SK-N-SH treated with all-trans-retinoic acid at 6 μM for 48 hours (cell line): ENCODE measurements at regions not wholly inside any gene's neighbourhood (a gene's known extent, or its start where the extent isn't known, plus 50 kb on each side); places are given as distances from the start of the nearest gene placed in this dataset.
A peak's percentile ranks its signal among the peaks of the same experiment; 100 is the strongest.

Experiments
- ATAC-seq: fragments of 200-7000 bp; cut with Tn5 transposase; 3 replicates; pipeline ENCODE4 v1.9.1; 2020; ENCODE audit warnings: mild to moderate bottlenecking, moderate library complexity
- CREB5 ChIP-seq: fragments of 250-450 bp; sonication (Bioruptor Pico); IDR thresholded peaks from 2 replicates; pipeline ENCODE4 v1.5.1; 2020; ENCODE audit warnings: low read depth, mild to moderate bottlenecking, moderate library complexity
- CSDC2 ChIP-seq: fragments of 250-450 bp; sonication (Bioruptor Pico); IDR thresholded peaks from 2 replicates; pipeline ENCODE4 v1.5.0; 2020; ENCODE audit warnings: mild to moderate bottlenecking, moderate library complexity
- CSRNP3 ChIP-seq: fragments of 250-450 bp; sonication (Bioruptor Pico); IDR thresholded peaks from 2 replicates; pipeline ENCODE4 v1.5.1; 2021; ENCODE audit warnings: mild to moderate bottlenecking, moderate library complexity
- ESRRG ChIP-seq: fragments of 250-450 bp; sonication (Bioruptor Pico); IDR thresholded peaks from 2 replicates; pipeline ENCODE4 v1.6.1; 2021; ENCODE audit warnings: mild to moderate bottlenecking
- GLIS3 ChIP-seq: fragments of 250-450 bp; sonication (Bioruptor Pico); IDR thresholded peaks from 2 replicates; pipeline ENCODE4 v1.5.0; 2020; ENCODE audit warnings: mild to moderate bottlenecking, moderate library complexity
- ISL1 ChIP-seq: fragments of 250-450 bp; sonication (Bioruptor Pico); IDR thresholded peaks from 2 replicates; pipeline ENCODE4 v2.1.2; 2022; ENCODE audit warnings: mild to moderate bottlenecking, moderate library complexity
- OSR1 ChIP-seq: fragments of 250-450 bp; sonication (Bioruptor Pico); IDR thresholded peaks from 2 replicates; pipeline ENCODE4 v1.8.0; 2022; ENCODE audit warnings: moderate library complexity, mild to moderate bottlenecking, inconsistent platforms
- PATZ1 ChIP-seq: fragments of 250-450 bp; sonication (Bioruptor Pico); IDR thresholded peaks from 2 replicates; pipeline ENCODE4 v1.8.0; 2020; ENCODE audit warnings: mild to moderate bottlenecking, moderate library complexity, borderline replicate concordance
- POU6F1 ChIP-seq: fragments of 250-450 bp; sonication (Bioruptor Pico); IDR thresholded peaks from 2 replicates; pipeline ENCODE4 v1.8.0; 2021; ENCODE audit warnings: low read depth, mild to moderate bottlenecking, moderate library complexity, borderline replicate concordance
- RARB ChIP-seq: fragments of 250-450 bp; sonication (Bioruptor Pico); IDR thresholded peaks from 2 replicates; pipeline ENCODE4 v1.8.0; 2021; ENCODE audit warnings: mild to moderate bottlenecking, moderate library complexity
- SNAI2 ChIP-seq: fragments of 250-450 bp; sonication (Bioruptor Pico); IDR thresholded peaks from 2 replicates; pipeline ENCODE4 v1.5.0; 2020; ENCODE audit warnings: mild to moderate bottlenecking, moderate library complexity
- TCF4 ChIP-seq: fragments of 250-450 bp; sonication (Bioruptor Pico); IDR thresholded peaks from 2 replicates; pipeline ENCODE4 v1.8.0; 2021; ENCODE audit warnings: mild to moderate bottlenecking, moderate library complexity, borderline replicate concordance
- TOX ChIP-seq: fragments of 250-450 bp; sonication (Bioruptor Pico); IDR thresholded peaks from 2 replicates; pipeline ENCODE4 v1.8.0; 2021; ENCODE audit warnings: mild to moderate bottlenecking, moderate library complexity, borderline replicate concordance
- TSHZ2 ChIP-seq: fragments of 250-450 bp; sonication (Bioruptor Pico); IDR thresholded peaks from 2 replicates; pipeline ENCODE4 v1.5.0; 2020; ENCODE audit warnings: mild to moderate bottlenecking, moderate library complexity
- ZC3H10 ChIP-seq: fragments of 250-450 bp; sonication (Bioruptor Pico); IDR thresholded peaks from 2 replicates; pipeline ENCODE4 v1.5.1; 2021; ENCODE audit warnings: mild to moderate bottlenecking, moderate library complexity
- ZFP3 ChIP-seq: fragments of 250-450 bp; sonication (Bioruptor Pico); IDR thresholded peaks from 2 replicates; pipeline ENCODE4 v1.5.0; 2020; ENCODE audit warnings: mild to moderate bottlenecking, moderate library complexity
- ZFP30 ChIP-seq: fragments of 450-650 bp; formaldehyde crosslinking; IDR thresholded peaks from 2 replicates; pipeline ENCODE4 v1.5.0; 2022; ENCODE audit warnings: mild to moderate bottlenecking, moderate library complexity
- ZNF565 ChIP-seq: fragments of 450-650 bp; formaldehyde crosslinking; conservative IDR thresholded peaks from 2 replicates; pipeline ENCODE4 v1.5.0; 2020; ENCODE audit warnings: low read depth, mild to moderate bottlenecking, moderate library complexity
- ZNF70 ChIP-seq: fragments of 450-650 bp; formaldehyde crosslinking; IDR thresholded peaks from 2 replicates; pipeline ENCODE4 v1.5.0; 2020; ENCODE audit warnings: mild to moderate bottlenecking, moderate library complexity
- ZNF8 ChIP-seq: fragments of 450-650 bp; formaldehyde crosslinking; IDR thresholded peaks from 2 replicates; pipeline ENCODE4 v1.5.0; 2020; ENCODE audit warnings: mild to moderate bottlenecking, moderate library complexity

GRCh38 chr3:34886443-34886842, 752.9 kb upstream of the ARPP21 start:
- peak; percentile 60 for TF ChIP-seq TCF4 (CRISPR knock-in tag)
- no peak for TF ChIP-seq CSRNP3 (CRISPR knock-in tag)
- no peak for TF ChIP-seq POU6F1
- no peak for TF ChIP-seq CSDC2 (CRISPR knock-in tag)
- no peak for TF ChIP-seq ZNF565 (CRISPR knock-in tag)
- TF ChIP-seq TSHZ2 (CRISPR knock-in tag) = 0 out of 2 replicates have a peak, but pooled peaks have one; percentile 37
- no peak for TF ChIP-seq ZC3H10 (CRISPR knock-in tag)
- TF ChIP-seq ISL1 = 0 out of 2 replicates have a peak, but pooled peaks have one; percentile 16
- TF ChIP-seq TOX (CRISPR knock-in tag) = no peak
- TF ChIP-seq GLIS3 (CRISPR knock-in tag) = no peak
- no peak for ATAC-seq

GRCh38 chr3:34889641-34890040, 749.7 kb upstream of the ARPP21 start:
- no peak for ATAC-seq

DNA sequence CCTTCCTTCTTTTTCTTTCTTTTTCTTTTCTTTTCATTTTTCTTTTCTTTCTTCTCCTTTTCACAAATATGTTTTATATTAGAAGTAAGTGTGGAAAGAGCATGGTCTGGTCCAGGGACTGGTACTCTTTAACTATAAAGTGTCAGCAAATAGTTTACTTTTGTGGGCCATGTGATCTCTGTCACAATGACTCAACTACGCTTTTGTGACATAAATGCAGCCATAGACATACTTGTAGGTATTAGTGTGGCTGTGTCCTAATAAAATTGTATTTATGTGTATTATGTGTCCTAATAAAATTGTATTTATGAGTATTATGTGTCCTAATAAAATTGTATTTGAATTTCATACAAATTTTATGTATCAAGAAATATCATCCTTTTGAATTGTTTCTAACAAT, 749.1 kb upstream of the ARPP21 start:
- ATAC-seq = no peak
- TF ChIP-seq ZC3H10 (CRISPR knock-in tag) (no peak), CSDC2 (CRISPR knock-in tag) (no peak), ESRRG (CRISPR knock-in tag) (no peak), ZNF8 (CRISPR knock-in tag) (no peak), ZFP3 (CRISPR knock-in tag) (no peak), OSR1 (CRISPR knock-in tag) (no peak)

More at GRCh38 chr3:34889641-34890040, 749.7 kb upstream of the ARPP21 start:
- no peak for TF ChIP-seq CREB5 (CRISPR knock-in tag)
- TF ChIP-seq, all 23 proteins: peak for 0

- no peak for ATAC-seq
- TF ChIP-seq ISL1 (no peak), CSRNP3 (CRISPR knock-in tag) (no peak), ZNF8 (CRISPR knock-in tag) (no peak), OSR1 (CRISPR knock-in tag) (no peak), ZFP30 (no peak), TOX (CRISPR knock-in tag) (no peak), PATZ1 (no peak), GLIS3 (CRISPR knock-in tag) (no peak), SNAI2 (CRISPR knock-in tag) (no peak), CREB5 (CRISPR knock-in tag) (no peak), TSHZ2 (CRISPR knock-in tag) (no peak), ZNF70 (no peak), CSDC2 (CRISPR knock-in tag) (no peak), RARB (no peak), ZC3H10 (CRISPR knock-in tag) (no peak)
These were observed 747.4 kb upstream of the ARPP21 start for GRCh38 chr3:34891941-34892340.
